ENCODE measurements at regions not wholly inside any gene's neighbourhood (a gene's known extent, or its start where the extent isn't known, plus 50 kb on each side); places are given as distances from the start of the nearest gene placed in this dataset.

GRCh38 chr11:43555186-43555585 lies 125.4 kb upstream of the HSD17B12 start:
- peaks cover 14% of the 10 kb centered on the region for H3K27me3 ChIP-seq
- TF ChIP-seq POLR2A (IDR thresholded peaks at IDR 0.05) (no peak), CTCF (IDR thresholded peaks at IDR 0.05) (no peak)
- DNase-seq, result no peak
- 44 to 52% (median 47%) methylated on average over 3 of the region's 3 CpGs for WGBS, 4 donors
- no peaks in the 10 kb centered on the region for H3K9me3 ChIP-seq (replicated peaks in 1 of 3)
- peak overlapping the region in 2 of 5 donors; percentile 55 to 79 for H3K27ac ChIP-seq
- no peaks in the 10 kb centered on the region for H3K36me3 ChIP-seq (replicated peaks in 1 of 2)
- intact Hi-C loops (cut with DNase I), result no loop called here
- peaks cover 9 to 12% of the 10 kb centered on the region in 2 donors for H3K4me1 ChIP-seq (replicated peaks in 1 of 2)
- peak overlapping the region in 1 of 4 donors; percentile 17 for H3K4me3 ChIP-seq

- intact Hi-C loops (cut with DNase I), result no loop called here
- 6 to 10% (median 6%) methylated on average over 14 of the region's 14 CpGs for WGBS, 4 donors
- Histone ChIP-seq H3K27me3 (peaks cover 14% of the 10 kb centered on the region), H3K4me3 (peak overlapping the region in 1 of 4 donors; percentile 17), H3K27ac (peak overlapping the region in 3 of 5 donors; percentile 28 to 79 (median 55)), H3K9me3 (replicated peaks in 1 of 3) (no peaks in the 10 kb centered on the region), H3K4me1 (replicated peaks in 1 of 2) (peaks cover 9 to 12% of the 10 kb centered on the region in 2 donors), H3K36me3 (replicated peaks in 1 of 2) (no peaks in the 10 kb centered on the region)
- peak; percentile 52 to 87 (median 70) for DNase-seq
- TF ChIP-seq CTCF (IDR thresholded peaks at IDR 0.05) (no peak), POLR2A (IDR thresholded peaks at IDR 0.05) (no peak)
Measured at GRCh38 chr11:43555816-43556611, 124.5 kb upstream of the HSD17B12 start.

GRCh38 chr11:43556612-43557375 lies 123.7 kb upstream of the HSD17B12 start:
- no peaks in the 10 kb centered on the region for H3K9me3 ChIP-seq (replicated peaks in 1 of 3)
- TF ChIP-seq CTCF (IDR thresholded peaks at IDR 0.05) (no peak), POLR2A (IDR thresholded peaks at IDR 0.05) (no peak)
- H3K4me3 ChIP-seq, result peak overlapping the region in 1 of 4 donors; percentile 17
- no peak for DNase-seq
- WGBS, 4 donors, result 10 to 14% (median 11%) methylated on average over 8 to 10 of the region's 10 CpGs
- peaks cover 9 to 12% of the 10 kb centered on the region in 2 donors for H3K4me1 ChIP-seq (replicated peaks in 1 of 2)
- H3K27ac ChIP-seq, result peak overlapping the region in 1 of 5 donors; percentile 35
- intact Hi-C loops (cut with DNase I), result no loop called here
- H3K27me3 ChIP-seq, result peaks cover 14% of the 10 kb centered on the region
- no peaks in the 10 kb centered on the region for H3K36me3 ChIP-seq (replicated peaks in 1 of 2)

- Histone ChIP-seq H3K4me3 (no peak overlapping the region), H3K4me1 (replicated peaks in 1 of 2) (peaks cover 9 to 12% of the 10 kb centered on the region in 2 donors), H3K27ac (no peak overlapping the region), H3K36me3 (replicated peaks in 1 of 2) (no peaks in the 10 kb centered on the region), H3K9me3 (replicated peaks in 1 of 3) (no peaks in the 10 kb centered on the region), H3K27me3 (peaks cover 14% of the 10 kb centered on the region)
- intact Hi-C loops (cut with DNase I), result no loop called here
- TF ChIP-seq POLR2A (IDR thresholded peaks at IDR 0.05), result no peak
- peak in 5 of 6 experiments; percentile 3 to 41 (median 33) for TF ChIP-seq CTCF (IDR thresholded peaks at IDR 0.05)
- DNase-seq, result no peak
- 6 to 14% (median 9%) methylated on average over 13 of the region's 13 CpGs for WGBS, 4 donors
Measured at GRCh38 chr11:43557553-43558110, 122.9 kb upstream of the HSD17B12 start.
